DND-41 (cell line): ENCODE measurements at regions not wholly inside any gene's neighbourhood (a gene's known extent, or its start where the extent isn't known, plus 50 kb on each side); places are given as distances from the start of the nearest gene placed in this dataset.

Experiments
- ATAC-seq: fragments of 200-7000 bp; cut with Tn5 transposase; 3 replicates; pipeline ENCODE4 v1.9.1; 2021; ENCODE audit warnings: low read depth; ENCODE audit not compliant: insufficient read depth
- DNase-seq: peaks from one replicate; pipeline ENCODE4 v3.0.0-alpha.2; 2020
- H2AFZ ChIP-seq: 2 replicates; pipeline ENCODE4 v1.6.0; 2012; ENCODE audit warnings: low read depth, low read length
- H3K27ac ChIP-seq: 2 replicates; pipeline ENCODE4 v1.5.1; 2012; ENCODE audit warnings: low read length, inconsistent platforms
- H3K27me3 ChIP-seq: fragments of 200-600 bp; sonication (generic); 2 replicates; pipeline ENCODE4 v1.6.0; 2012; ENCODE audit warnings: low read length, mild to moderate bottlenecking, inconsistent platforms; ENCODE audit not compliant: insufficient read depth, poor library complexity
- H3K36me3 ChIP-seq: 2 replicates; pipeline ENCODE4 v1.5.1; 2012; ENCODE audit warnings: low read length, inconsistent platforms; ENCODE audit not compliant: insufficient read depth
- H3K4me1 ChIP-seq: 2 replicates; pipeline ENCODE4 v1.5.1; 2012; ENCODE audit warnings: mild to moderate bottlenecking, low read length; ENCODE audit not compliant: insufficient read depth
- H3K4me2 ChIP-seq: 2 replicates; pipeline ENCODE4 v1.6.0; 2012; ENCODE audit warnings: mild to moderate bottlenecking, moderate library complexity, low read length, inconsistent platforms; ENCODE audit not compliant: insufficient read depth
- H3K4me3 ChIP-seq, 2 experiments: fragments of 200-600 bp in 1 of 2; shearing (Covaris generic) in 1 of 2; 2 replicates each; pipeline ENCODE4 v1.5.1; 2012 to 2016; ENCODE audit warnings: inconsistent platforms in 2 of 2, low read length in 2 of 2, mild to moderate bottlenecking in 2 of 2, low read depth in 1 of 2, moderate library complexity in 1 of 2
- H3K79me2 ChIP-seq: 2 replicates; pipeline ENCODE4 v1.6.0; 2012; ENCODE audit warnings: low read length, inconsistent platforms; ENCODE audit not compliant: insufficient read depth
- H3K9ac ChIP-seq: 2 replicates; pipeline ENCODE4 v1.6.0; 2012; ENCODE audit warnings: low read depth, mild to moderate bottlenecking, inconsistent platforms, low read length, moderate library complexity
- H3K9me3 ChIP-seq: 2 replicates; pipeline ENCODE4 v1.5.1; 2012; ENCODE audit warnings: low read length, moderate library complexity, mild to moderate bottlenecking, inconsistent platforms; ENCODE audit not compliant: insufficient read depth, severe bottlenecking
- H4K20me1 ChIP-seq: 2 replicates; pipeline ENCODE4 v1.6.0; 2012; ENCODE audit warnings: low read length; ENCODE audit not compliant: insufficient read depth
- CTCF ChIP-seq: IDR thresholded peaks from 2 replicates; pipeline ENCODE4 v1.5.1; 2012; ENCODE audit warnings: borderline replicate concordance, low read length, moderate library complexity, mild to moderate bottlenecking; ENCODE audit not compliant: poor library complexity, severe bottlenecking; ENCODE audit errors: extremely low read depth
- EZH2 ChIP-seq: IDR thresholded peaks from 3 replicates; pipeline ENCODE4 v1.6.1; 2012; ENCODE audit warnings: borderline replicate concordance, low read depth, mild to moderate bottlenecking, moderate library complexity, low read length, inconsistent platforms; ENCODE audit not compliant: severe bottlenecking

- no peaks in the 10 kb centered on the region for H3K36me3 ChIP-seq
- H4K20me1 ChIP-seq: no peaks in the 10 kb centered on the region
- H3K27ac ChIP-seq: no peak overlapping the region
- H3K9me3 ChIP-seq: peaks cover 3% of the 10 kb centered on the region
- no peaks in the 10 kb centered on the region for H3K27me3 ChIP-seq
- no peaks in the 10 kb centered on the region for H3K4me1 ChIP-seq
- TF ChIP-seq EZH2 (no peak), CTCF (no peak)
- no peak for ATAC-seq
- no peak overlapping the region for H3K4me3 ChIP-seq
- DNase-seq: no peak
- no peak overlapping the region for H2AFZ ChIP-seq
- H3K4me2 ChIP-seq: no peak overlapping the region
- H3K9ac ChIP-seq: no peak overlapping the region
- H3K79me2 ChIP-seq: no peaks in the 10 kb centered on the region
Observed at GRCh38 chr4:170818786-170819185, 729.0 kb upstream of the AADAT start.

GRCh38 chr4:170805352-170805751 is 715.6 kb upstream of the AADAT start:
- Histone ChIP-seq H3K27me3 (no peaks in the 10 kb centered on the region), H3K4me2 (no peak overlapping the region), H3K4me1 (no peaks in the 10 kb centered on the region), H3K27ac (no peak overlapping the region), H3K36me3 (no peaks in the 10 kb centered on the region), H3K9ac (no peak overlapping the region), H3K9me3 (no peaks in the 10 kb centered on the region), H3K79me2 (no peaks in the 10 kb centered on the region), H4K20me1 (no peaks in the 10 kb centered on the region), H3K4me3 (no peak overlapping the region), H2AFZ (no peak overlapping the region)
- DNase-seq (no peak), ATAC-seq (no peak)
- TF ChIP-seq CTCF (no peak), EZH2 (no peak)

- no peak for TF ChIP-seq EZH2
- Histone ChIP-seq H4K20me1 (no peaks in the 10 kb centered on the region), H3K9ac (no peak overlapping the region), H3K4me2 (no peak overlapping the region), H3K36me3 (no peaks in the 10 kb centered on the region), H2AFZ (no peak overlapping the region), H3K9me3 (no peaks in the 10 kb centered on the region), H3K4me1 (no peaks in the 10 kb centered on the region), H3K4me3 (no peak overlapping the region), H3K79me2 (no peaks in the 10 kb centered on the region), H3K27me3 (no peaks in the 10 kb centered on the region), H3K27ac (no peak overlapping the region)
- DNase-seq (no peak), ATAC-seq (no peak)
Observed at GRCh38 chr4:170804930-170805329, 715.2 kb upstream of the AADAT start.

GRCh38 chr4:170803492-170803891 is 713.7 kb upstream of the AADAT start:
- H3K9me3 ChIP-seq: no peaks in the 10 kb centered on the region
- H3K27ac ChIP-seq: no peak overlapping the region
- no peaks in the 10 kb centered on the region for H3K27me3 ChIP-seq
- no peaks in the 10 kb centered on the region for H3K79me2 ChIP-seq
- no peaks in the 10 kb centered on the region for H4K20me1 ChIP-seq
- TF ChIP-seq EZH2: no peak
- no peak for TF ChIP-seq CTCF
- H2AFZ ChIP-seq: no peak overlapping the region
- H3K4me3 ChIP-seq: no peak overlapping the region
- H3K9ac ChIP-seq: no peak overlapping the region
- no peaks in the 10 kb centered on the region for H3K4me1 ChIP-seq
- DNase-seq: no peak
- H3K36me3 ChIP-seq: no peaks in the 10 kb centered on the region
- H3K4me2 ChIP-seq: no peak overlapping the region
- ATAC-seq: no peak
